ENCODE measurements at regions not wholly inside any gene's neighbourhood (a gene's known extent, or its start where the extent isn't known, plus 50 kb on each side); places are given as distances from the start of the nearest gene placed in this dataset.
"Not testable (repeated sequence)": the region's sequence is repeated elsewhere in the genome, so short reads cannot be mapped to it uniquely, and the experiment has no call there.

DNA sequence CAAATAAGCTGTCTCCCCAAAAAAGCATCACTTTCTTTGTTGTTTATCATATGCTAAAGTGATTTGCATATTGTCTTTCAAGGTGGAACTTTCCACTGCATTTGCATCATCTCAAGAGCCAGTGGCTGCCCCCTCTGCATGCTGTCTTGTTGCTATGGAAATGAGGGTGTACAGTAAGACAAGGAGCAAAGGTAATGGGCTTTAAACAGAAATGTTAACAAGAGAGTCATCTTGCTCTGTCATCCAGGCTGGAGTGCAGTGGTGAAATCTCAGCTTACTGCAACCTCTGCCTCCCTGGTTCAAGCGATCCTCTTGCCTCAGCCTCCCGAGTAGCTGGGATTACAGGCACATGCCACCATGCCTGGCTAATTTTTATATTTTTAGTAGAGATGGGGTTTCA is 159.2 kb downstream of the ENC1 start:
- H2AFZ ChIP-seq (ENCODE audit: low read length); H3K18ac ChIP-seq (ENCODE audit: extremely low read depth, low read length); H3K56ac ChIP-seq (replicated peaks; ENCODE audit: insufficient read length, low read depth, low read length); H2BK5ac ChIP-seq (ENCODE audit: low read depth, low read length); H3K23ac ChIP-seq (ENCODE audit: insufficient read length); H3K27me3 ChIP-seq (replicated peaks in 1 of 4; ENCODE audit: control insufficient read depth in 3 of 4, extremely low read depth in 1 of 4, insufficient read depth in 3 of 4, low read length in 3 of 4); H3K4me3 ChIP-seq (ENCODE audit: extremely low read depth in 1 of 4, insufficient read depth in 2 of 4, low read depth in 3 of 4, low read length in 4 of 4); H4K91ac ChIP-seq (replicated peaks; ENCODE audit: insufficient read length, low read length); H3K14ac ChIP-seq (ENCODE audit: insufficient read length); H3K27ac ChIP-seq (ENCODE audit: low read depth, low read length); H4K8ac ChIP-seq (ENCODE audit: extremely low read depth, insufficient read depth, low read length); FAIRE-seq; H2BK12ac ChIP-seq (ENCODE audit: low read depth, low read length); H3K36me3 ChIP-seq (ENCODE audit: control insufficient read depth in 2 of 4, insufficient read depth in 4 of 4, low read length in 3 of 4); POLR2A ChIA-PET (ENCODE audit: partially characterized antibody); H2BK120ac ChIP-seq (replicated peaks; ENCODE audit: low read depth, low read length); DNase-seq (ENCODE audit: low read depth in 1 of 2, low spot score in 2 of 2); H4K20me1 ChIP-seq (replicated peaks in 1 of 2; ENCODE audit: control insufficient read depth in 1 of 2, insufficient read depth in 2 of 2, low read length in 2 of 2); H3K79me2 ChIP-seq (ENCODE audit: control insufficient read depth in 1 of 2, insufficient read depth in 2 of 2, low read length in 2 of 2); H3K4ac ChIP-seq (replicated peaks; ENCODE audit: insufficient read length, low read depth, low read length); H3K79me1 ChIP-seq (ENCODE audit: low read depth, low read length); H2BK20ac ChIP-seq (ENCODE audit: low read length); H2BK15ac ChIP-seq (ENCODE audit: low read length); H3K9me3 ChIP-seq (ENCODE audit: insufficient read depth in 2 of 2, low read depth in 1 of 2, low read length in 1 of 2); H3K9ac ChIP-seq (replicated peaks in 1 of 4; ENCODE audit: extremely low read depth in 1 of 4, low read depth in 3 of 4, low read length in 3 of 4); H3K4me2 ChIP-seq (ENCODE audit: insufficient read depth in 1 of 2, low read depth in 2 of 2, low read length in 2 of 2); H3K23me2 ChIP-seq (ENCODE audit: low read depth, low read length); H2AK5ac ChIP-seq (ENCODE audit: low read depth, low read length); H4K5ac ChIP-seq (ENCODE audit: insufficient read length, low read depth, low read length): not testable (repeated sequence)
- peaks cover 3 to 12% (median 6%) of the 10 kb centered on the region in 4 experiments; a peak in 3 of 7 replicates for H3K4me1 ChIP-seq (replicated peaks in 1 of 4; ENCODE audit: control insufficient read depth in 3 of 4, insufficient read depth in 4 of 4, low read length in 3 of 4)
- CTCF ChIA-PET (ENCODE audit: partially characterized antibody) = interaction anchor here (1.5 kb wide), 2 partner anchors 18 to 127 kb away, joined by 3 to 4 read pairs; no protein-coding TSS in a partner anchor
- WGBS, 2 experiments (ENCODE audit: extremely low coverage in 1 of 2, insufficient coverage in 1 of 2, insufficient read length in 1 of 2, insufficient replicate concordance in 2 of 2, low coverage in 1 of 2, low lambda C conversion rate in 2 of 2, missing lambda C conversion rate in 1 of 2) = 92% methylated on average over 2 of the region's 2 CpGs; no CpG with 5 or more reads in 1 of the 2 experiments
